ENCODE measurements at regions not wholly inside any gene's neighbourhood (a gene's known extent, or its start where the extent isn't known, plus 50 kb on each side); places are given as distances from the start of the nearest gene placed in this dataset.

DNA sequence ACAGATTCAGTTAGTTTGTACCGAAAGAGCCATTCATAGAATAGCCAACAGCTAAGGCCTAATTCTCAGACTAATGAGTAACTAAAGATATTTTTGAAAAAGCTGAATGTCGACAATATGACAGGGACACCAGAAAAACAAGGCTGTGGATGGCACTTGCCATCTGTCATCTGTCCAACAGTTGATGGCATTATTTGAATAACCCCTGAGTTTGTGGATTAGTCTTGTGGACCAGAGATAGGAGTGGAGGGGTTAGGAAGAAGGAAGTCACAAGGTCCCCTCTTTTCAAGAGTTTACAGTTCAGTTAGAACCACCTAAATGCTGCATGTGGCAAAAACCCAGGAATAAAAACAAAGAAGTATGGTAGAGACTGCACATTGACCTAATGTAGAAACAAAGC, 356.5 kb upstream of the DUSP10 start:
- H3K9me3 Mint-ChIP-seq (ENCODE audit: low read depth), result no peaks in the 10 kb centered on the region
- H3K4me1 Mint-ChIP-seq (ENCODE audit: low read depth), result peaks cover 2% of the 10 kb centered on the region
- TF ChIP-seq, protein P1, sequence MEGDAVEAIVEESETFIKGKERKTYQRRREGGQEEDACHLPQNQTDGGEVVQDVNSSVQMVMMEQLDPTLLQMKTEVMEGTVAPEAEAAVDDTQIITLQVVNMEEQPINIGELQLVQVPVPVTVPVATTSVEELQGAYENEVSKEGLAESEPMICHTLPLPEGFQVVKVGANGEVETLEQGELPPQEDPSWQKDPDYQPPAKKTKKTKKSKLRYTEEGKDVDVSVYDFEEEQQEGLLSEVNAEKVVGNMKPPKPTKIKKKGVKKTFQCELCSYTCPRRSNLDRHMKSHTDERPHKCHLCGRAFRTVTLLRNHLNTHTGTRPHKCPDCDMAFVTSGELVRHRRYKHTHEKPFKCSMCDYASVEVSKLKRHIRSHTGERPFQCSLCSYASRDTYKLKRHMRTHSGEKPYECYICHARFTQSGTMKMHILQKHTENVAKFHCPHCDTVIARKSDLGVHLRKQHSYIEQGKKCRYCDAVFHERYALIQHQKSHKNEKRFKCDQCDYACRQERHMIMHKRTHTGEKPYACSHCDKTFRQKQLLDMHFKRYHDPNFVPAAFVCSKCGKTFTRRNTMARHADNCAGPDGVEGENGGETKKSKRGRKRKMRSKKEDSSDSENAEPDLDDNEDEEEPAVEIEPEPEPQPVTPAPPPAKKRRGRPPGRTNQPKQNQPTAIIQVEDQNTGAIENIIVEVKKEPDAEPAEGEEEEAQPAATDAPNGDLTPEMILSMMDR (IDR thresholded peaks at IDR 0.05; ENCODE audit: unreplicated experiment), result no peak
- no peak overlapping the region for H3K4me3 Mint-ChIP-seq (ENCODE audit: low read depth)
- no peaks in the 10 kb centered on the region for H3K36me3 Mint-ChIP-seq (ENCODE audit: insufficient read depth)
- no peak overlapping the region for H3K27ac Mint-ChIP-seq
- DNase-seq (ENCODE audit: low spot score, unreplicated experiment), result no peak
- H3K27me3 Mint-ChIP-seq, result no peaks in the 10 kb centered on the region

DNA sequence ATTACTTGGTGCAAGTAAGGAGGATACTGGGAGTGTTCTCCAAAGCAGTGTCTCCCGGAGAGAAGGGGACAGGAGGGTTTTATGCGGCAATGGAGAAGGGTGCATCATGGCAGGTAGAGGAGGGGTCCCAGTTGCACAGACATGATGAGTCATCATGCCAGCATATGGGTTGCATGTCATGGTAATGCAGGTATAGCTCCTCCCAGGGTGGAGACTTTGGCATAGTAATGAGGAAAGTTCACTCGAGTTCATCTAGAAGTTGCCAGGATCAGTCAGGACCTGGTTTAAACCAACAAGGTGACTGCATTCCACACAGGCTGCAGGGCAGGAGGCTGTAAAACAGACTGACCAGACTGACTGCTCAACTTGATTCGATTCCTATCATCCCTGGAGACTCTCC, 355.7 kb upstream of the DUSP10 start:
- no peak for DNase-seq (ENCODE audit: low spot score, unreplicated experiment)
- H3K4me1 Mint-ChIP-seq (ENCODE audit: low read depth), result peaks cover 2% of the 10 kb centered on the region
- no peaks in the 10 kb centered on the region for H3K9me3 Mint-ChIP-seq (ENCODE audit: low read depth)
- H3K36me3 Mint-ChIP-seq (ENCODE audit: insufficient read depth), result no peaks in the 10 kb centered on the region
- TF ChIP-seq, protein P1 (IDR thresholded peaks at IDR 0.05; ENCODE audit: unreplicated experiment), result no peak
- H3K27ac Mint-ChIP-seq, result no peak overlapping the region
- H3K4me3 Mint-ChIP-seq (ENCODE audit: low read depth), result no peak overlapping the region
- H3K27me3 Mint-ChIP-seq, result no peaks in the 10 kb centered on the region

DNA sequence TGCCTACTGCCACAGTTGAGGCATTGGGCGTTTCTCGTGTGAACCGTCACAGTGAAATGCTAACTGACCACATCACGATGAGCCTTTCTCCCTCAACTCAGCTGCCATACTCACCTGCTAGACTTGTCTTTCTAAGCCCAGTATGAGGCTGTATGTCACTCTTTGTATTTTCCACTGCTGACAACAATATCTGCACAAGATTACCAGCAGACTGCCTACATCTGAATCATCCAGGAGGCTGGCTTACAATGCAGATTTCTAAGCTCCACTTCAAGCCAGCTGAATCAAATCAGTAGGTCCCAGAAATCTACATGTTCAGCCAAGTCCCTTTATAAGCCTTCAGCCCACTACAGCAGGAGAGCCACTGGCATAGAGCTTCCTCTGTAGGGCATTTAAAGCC, 355.0 kb upstream of the DUSP10 start:
- no peak overlapping the region for H3K27ac Mint-ChIP-seq
- no peaks in the 10 kb centered on the region for H3K9me3 Mint-ChIP-seq (ENCODE audit: low read depth)
- H3K4me1 Mint-ChIP-seq (ENCODE audit: low read depth), result peaks cover 2% of the 10 kb centered on the region
- no peak overlapping the region for H3K4me3 Mint-ChIP-seq (ENCODE audit: low read depth)
- no peaks in the 10 kb centered on the region for H3K27me3 Mint-ChIP-seq
- DNase-seq (ENCODE audit: low spot score, unreplicated experiment), result no peak
- TF ChIP-seq, protein P1 (IDR thresholded peaks at IDR 0.05; ENCODE audit: unreplicated experiment), result no peak
- no peaks in the 10 kb centered on the region for H3K36me3 Mint-ChIP-seq (ENCODE audit: insufficient read depth)

DNA sequence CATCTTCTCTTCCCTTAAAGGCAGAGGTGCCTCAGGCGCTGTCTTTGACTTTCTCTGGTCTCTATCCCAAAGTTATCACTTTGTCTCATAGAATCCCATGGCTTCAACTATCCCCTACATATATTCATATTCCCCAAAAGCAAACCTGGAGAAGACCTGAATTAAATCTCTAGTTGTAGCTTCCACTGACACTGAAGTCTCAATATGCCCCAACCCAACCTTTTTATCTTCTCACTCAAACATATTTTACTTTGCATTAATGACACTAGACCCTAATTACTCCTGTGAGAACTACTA, 354.5 kb upstream of the DUSP10 start:
- H3K9me3 Mint-ChIP-seq (ENCODE audit: low read depth), result no peaks in the 10 kb centered on the region
- DNase-seq (ENCODE audit: low spot score, unreplicated experiment), result no peak
- TF ChIP-seq, protein P1 (IDR thresholded peaks at IDR 0.05; ENCODE audit: unreplicated experiment), result no peak
- H3K4me1 Mint-ChIP-seq (ENCODE audit: low read depth), result peaks cover 2% of the 10 kb centered on the region
- H3K27ac Mint-ChIP-seq, result no peak overlapping the region
- H3K27me3 Mint-ChIP-seq, result no peaks in the 10 kb centered on the region
- H3K4me3 Mint-ChIP-seq (ENCODE audit: low read depth), result no peak overlapping the region
- H3K36me3 Mint-ChIP-seq (ENCODE audit: insufficient read depth), result no peaks in the 10 kb centered on the region

DNA sequence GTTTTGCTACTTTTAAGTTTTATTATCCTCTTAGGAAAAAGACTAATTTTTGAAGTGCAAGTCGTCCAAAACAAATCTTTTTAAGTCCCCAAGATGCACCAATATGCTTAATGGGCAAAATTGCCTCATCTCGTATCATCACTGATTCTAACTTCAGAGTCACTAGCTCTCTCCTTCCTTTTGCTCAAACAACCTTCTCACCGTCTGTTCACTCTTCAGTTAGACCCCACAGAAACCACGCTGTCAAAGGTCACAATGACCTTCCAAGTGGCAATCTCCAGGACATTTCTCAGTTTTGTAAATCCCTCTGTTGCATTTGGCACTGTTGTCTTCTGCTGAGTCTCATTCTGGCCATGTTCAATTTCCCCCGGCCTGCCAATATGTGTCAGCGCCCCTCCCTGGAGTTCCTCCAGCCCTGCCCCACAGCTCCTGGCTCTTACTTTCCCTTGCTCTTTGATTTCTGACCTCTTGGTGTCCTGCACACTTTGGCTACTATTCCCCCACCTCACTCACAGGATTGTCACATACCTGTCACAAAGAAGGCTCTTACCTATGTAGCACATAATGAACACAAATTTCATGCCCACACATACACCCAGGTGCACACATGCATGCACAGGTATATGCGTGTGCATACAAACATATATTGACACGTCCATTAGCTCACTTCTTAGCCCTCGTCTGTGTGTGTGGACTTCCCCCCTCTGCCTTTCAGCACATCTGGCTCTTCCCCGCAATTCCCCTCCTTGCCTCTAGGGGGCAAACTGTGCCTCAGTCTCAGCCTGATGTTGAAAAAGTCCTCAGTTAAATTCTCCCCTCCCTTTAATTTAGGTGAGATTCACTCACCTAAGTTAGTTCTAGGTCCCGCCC, 354.0 kb upstream of the DUSP10 start:
- Mint-ChIP-seq H3K4me1 (ENCODE audit: low read depth) (no peaks in the 10 kb centered on the region), H3K4me3 (ENCODE audit: low read depth) (no peak overlapping the region), H3K9me3 (ENCODE audit: low read depth) (no peaks in the 10 kb centered on the region), H3K36me3 (ENCODE audit: insufficient read depth) (no peaks in the 10 kb centered on the region), H3K27ac (no peak overlapping the region), H3K27me3 (no peaks in the 10 kb centered on the region)
- no peak for DNase-seq (ENCODE audit: low spot score, unreplicated experiment)
- TF ChIP-seq, protein P1 (IDR thresholded peaks at IDR 0.05; ENCODE audit: unreplicated experiment), result peak; percentile 69
